ENCODE measurements at regions not wholly inside any gene's neighbourhood (a gene's known extent, or its start where the extent isn't known, plus 50 kb on each side); places are given as distances from the start of the nearest gene placed in this dataset.

DNA sequence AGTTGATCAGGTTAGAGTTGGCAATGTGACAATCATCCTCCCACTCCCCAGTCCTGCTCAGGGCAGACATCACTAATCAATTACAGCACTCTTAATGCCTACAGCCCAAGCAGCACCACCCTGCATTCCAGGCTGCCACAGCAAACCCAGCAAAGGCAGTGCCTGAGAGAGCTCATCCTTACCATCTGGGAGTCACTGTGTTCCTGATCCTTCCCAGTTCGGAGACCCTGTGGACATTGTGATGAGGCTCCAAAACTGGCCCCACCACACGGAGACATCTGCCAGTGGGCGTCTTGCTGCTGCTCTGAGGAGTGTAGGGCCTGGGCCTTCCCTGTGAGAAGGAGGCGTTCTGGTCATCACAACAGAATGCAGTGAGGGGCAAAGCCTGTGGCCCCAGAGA is 216.5 kb upstream of the CST7 start (continued):
- TF ChIP-seq ZNF507 (tag; conservative IDR thresholded peaks at IDR 0.05), result no peak

- H3K4me3 ChIP-seq, result no peak overlapping the region
- BruUV-seq (replicated peaks), result no TSS peak
- no peak for FAIRE-seq
- H3K79me2 ChIP-seq (ENCODE audit: control insufficient read depth, insufficient read depth, low read length), result no peaks in the 10 kb centered on the region
- H3K9me3 ChIP-seq (replicated peaks; ENCODE audit: control insufficient read depth, insufficient read depth, low read depth, low read length), result no peaks in the 10 kb centered on the region
- in situ Hi-C loops (cut with MboI), result no loop called here
- intact Hi-C loops (cut with micrococcal nuclease), result no loop called here
- no peak for TF ChIP-seq ZNF778 (CRISPR knock-in tag; IDR thresholded peaks at IDR 0.05)
- TF ChIP-seq MYC (IDR thresholded peaks at IDR 0.05; ENCODE audit: low read depth, low read length), result no peak
- TF ChIP-seq MYC (CRISPR knock-in tag; IDR thresholded peaks at IDR 0.05; ENCODE audit: borderline replicate concordance, low read depth), result no peak
- no peak for TF ChIP-seq BDP1 (IDR thresholded peaks at IDR 0.05; ENCODE audit: insufficient read depth, insufficient read length)
- no peak for DNase-seq (ENCODE audit: extremely low read depth in 1 of 4, low spot score in 3 of 4)
- CTCF ChIA-PET (ENCODE audit: low intra/inter-chr PET ratio), result interaction anchor here (0.6 kb wide), 1 partner anchor 324 kb away, joined by 3 read pairs; no protein-coding TSS in a partner anchor
- no CpG with 5 or more reads among the region's 1 CpG for WGBS (ENCODE audit: insufficient coverage, low coverage, missing lambda C conversion rate)
- H3K4me1 ChIP-seq (replicated peaks in 1 of 2; ENCODE audit: control insufficient read depth in 2 of 2, insufficient read depth in 2 of 2, low read length in 2 of 2), result no peaks in the 10 kb centered on the region
- no peaks in the 10 kb centered on the region for H3K9me1 ChIP-seq (ENCODE audit: control insufficient read depth, insufficient read depth, low read length)
- H3K27ac ChIP-seq (ENCODE audit: extremely low read depth, low read depth, low read length), result no peak overlapping the region
- POLR2A ChIA-PET, result no interaction called here
- no peak overlapping the region for H2AFZ ChIP-seq (ENCODE audit: low read depth, low read length)
- no peaks in the 10 kb centered on the region for H3K36me3 ChIP-seq (ENCODE audit: control insufficient read depth, insufficient read depth, low read length)
- no peak overlapping the region for H3K4me2 ChIP-seq (ENCODE audit: insufficient read depth, low read length)
- H3K9ac ChIP-seq (ENCODE audit: insufficient read depth in 1 of 2, low read depth in 2 of 2, low read length in 2 of 2), result no peak overlapping the region
- ATAC-seq, result no peak
- peaks cover 0 to 12% of the 10 kb centered on the region in 2 experiments; a peak in 1 of 5 replicates for H3K27me3 ChIP-seq (ENCODE audit: control insufficient read depth in 2 of 2, insufficient read depth in 2 of 2, low read length in 2 of 2)
- no peaks in the 10 kb centered on the region for H4K20me1 ChIP-seq (replicated peaks; ENCODE audit: control insufficient read depth, insufficient read depth, low read length)
These were observed 215.7 kb upstream of the CST7 start for GRCh38 chr20:24733416-24733815.

GRCh38 chr20:24734139-24734538 is 214.9 kb upstream of the CST7 start:
- ATAC-seq (no peak), FAIRE-seq (no peak), DNase-seq (ENCODE audit: extremely low read depth in 1 of 4, low spot score in 3 of 4) (no peak)
- intact Hi-C loops (cut with micrococcal nuclease), result no loop called here
- Histone ChIP-seq H3K9ac (ENCODE audit: insufficient read depth in 1 of 2, low read depth in 2 of 2, low read length in 2 of 2) (no peak overlapping the region), H3K9me1 (ENCODE audit: control insufficient read depth, insufficient read depth, low read length) (no peaks in the 10 kb centered on the region), H3K9me3 (replicated peaks; ENCODE audit: control insufficient read depth, insufficient read depth, low read depth, low read length) (no peaks in the 10 kb centered on the region), H3K4me2 (ENCODE audit: insufficient read depth, low read length) (no peak overlapping the region), H3K27ac (ENCODE audit: extremely low read depth, low read depth, low read length) (no peak overlapping the region), H3K4me1 (replicated peaks in 1 of 2; ENCODE audit: control insufficient read depth in 2 of 2, insufficient read depth in 2 of 2, low read length in 2 of 2) (no peaks in the 10 kb centered on the region), H3K79me2 (ENCODE audit: control insufficient read depth, insufficient read depth, low read length) (no peaks in the 10 kb centered on the region), H3K4me3 (no peak overlapping the region), H3K27me3 (ENCODE audit: control insufficient read depth in 2 of 2, insufficient read depth in 2 of 2, low read length in 2 of 2) (peaks cover 0 to 12% of the 10 kb centered on the region in 2 experiments; a peak in 1 of 5 replicates), H2AFZ (ENCODE audit: low read depth, low read length) (no peak overlapping the region), H3K36me3 (ENCODE audit: control insufficient read depth, insufficient read depth, low read length) (no peaks in the 10 kb centered on the region), H4K20me1 (replicated peaks; ENCODE audit: control insufficient read depth, insufficient read depth, low read length) (no peaks in the 10 kb centered on the region)
- ChIA-PET CTCF (ENCODE audit: low intra/inter-chr PET ratio) (no interaction called here), POLR2A (no interaction called here)
- BruUV-seq (replicated peaks), result no TSS peak
- in situ Hi-C loops (cut with MboI), result no loop called here
- WGBS (ENCODE audit: insufficient coverage, low coverage, missing lambda C conversion rate), result 0% methylated on average over 4 of the region's 10 CpGs
- TF ChIP-seq RBM39 (optimal IDR thresholded peaks at IDR 0.05; ENCODE audit: low read depth, low read length) (no peak), NFATC3 (IDR thresholded peaks at IDR 0.05) (no peak), GABPA (tag; conservative IDR thresholded peaks at IDR 0.05; ENCODE audit: low read depth) (no peak), RBBP5 (IDR thresholded peaks at IDR 0.05; ENCODE audit: borderline replicate concordance, insufficient read depth, low read length, poor library complexity, severe bottlenecking) (no peak), NR2F6 (CRISPR knock-in tag; IDR thresholded peaks at IDR 0.05) (no peak)
- TF ChIP-seq, protein P1, sequence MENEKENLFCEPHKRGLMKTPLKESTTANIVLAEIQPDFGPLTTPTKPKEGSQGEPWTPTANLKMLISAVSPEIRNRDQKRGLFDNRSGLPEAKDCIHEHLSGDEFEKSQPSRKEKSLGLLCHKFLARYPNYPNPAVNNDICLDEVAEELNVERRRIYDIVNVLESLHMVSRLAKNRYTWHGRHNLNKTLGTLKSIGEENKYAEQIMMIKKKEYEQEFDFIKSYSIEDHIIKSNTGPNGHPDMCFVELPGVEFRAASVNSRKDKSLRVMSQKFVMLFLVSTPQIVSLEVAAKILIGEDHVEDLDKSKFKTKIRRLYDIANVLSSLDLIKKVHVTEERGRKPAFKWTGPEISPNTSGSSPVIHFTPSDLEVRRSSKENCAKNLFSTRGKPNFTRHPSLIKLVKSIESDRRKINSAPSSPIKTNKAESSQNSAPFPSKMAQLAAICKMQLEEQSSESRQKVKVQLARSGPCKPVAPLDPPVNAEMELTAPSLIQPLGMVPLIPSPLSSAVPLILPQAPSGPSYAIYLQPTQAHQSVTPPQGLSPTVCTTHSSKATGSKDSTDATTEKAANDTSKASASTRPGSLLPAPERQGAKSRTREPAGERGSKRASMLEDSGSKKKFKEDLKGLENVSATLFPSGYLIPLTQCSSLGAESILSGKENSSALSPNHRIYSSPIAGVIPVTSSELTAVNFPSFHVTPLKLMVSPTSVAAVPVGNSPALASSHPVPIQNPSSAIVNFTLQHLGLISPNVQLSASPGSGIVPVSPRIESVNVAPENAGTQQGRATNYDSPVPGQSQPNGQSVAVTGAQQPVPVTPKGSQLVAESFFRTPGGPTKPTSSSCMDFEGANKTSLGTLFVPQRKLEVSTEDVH (IDR thresholded peaks at IDR 0.05; ENCODE audit: low read depth, partially characterized antibody), result no peak
- TF ChIP-seq, protein P2, sequence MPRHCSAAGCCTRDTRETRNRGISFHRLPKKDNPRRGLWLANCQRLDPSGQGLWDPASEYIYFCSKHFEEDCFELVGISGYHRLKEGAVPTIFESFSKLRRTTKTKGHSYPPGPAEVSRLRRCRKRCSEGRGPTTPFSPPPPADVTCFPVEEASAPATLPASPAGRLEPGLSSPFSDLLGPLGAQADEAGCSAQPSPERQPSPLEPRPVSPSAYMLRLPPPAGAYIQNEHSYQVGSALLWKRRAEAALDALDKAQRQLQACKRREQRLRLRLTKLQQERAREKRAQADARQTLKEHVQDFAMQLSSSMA (CRISPR knock-in tag; IDR thresholded peaks at IDR 0.05), result no peak
